ENCODE measurements at regions not wholly inside any gene's neighbourhood (a gene's known extent, or its start where the extent isn't known, plus 50 kb on each side); places are given as distances from the start of the nearest gene placed in this dataset.

- TF ChIP-seq, protein P1, sequence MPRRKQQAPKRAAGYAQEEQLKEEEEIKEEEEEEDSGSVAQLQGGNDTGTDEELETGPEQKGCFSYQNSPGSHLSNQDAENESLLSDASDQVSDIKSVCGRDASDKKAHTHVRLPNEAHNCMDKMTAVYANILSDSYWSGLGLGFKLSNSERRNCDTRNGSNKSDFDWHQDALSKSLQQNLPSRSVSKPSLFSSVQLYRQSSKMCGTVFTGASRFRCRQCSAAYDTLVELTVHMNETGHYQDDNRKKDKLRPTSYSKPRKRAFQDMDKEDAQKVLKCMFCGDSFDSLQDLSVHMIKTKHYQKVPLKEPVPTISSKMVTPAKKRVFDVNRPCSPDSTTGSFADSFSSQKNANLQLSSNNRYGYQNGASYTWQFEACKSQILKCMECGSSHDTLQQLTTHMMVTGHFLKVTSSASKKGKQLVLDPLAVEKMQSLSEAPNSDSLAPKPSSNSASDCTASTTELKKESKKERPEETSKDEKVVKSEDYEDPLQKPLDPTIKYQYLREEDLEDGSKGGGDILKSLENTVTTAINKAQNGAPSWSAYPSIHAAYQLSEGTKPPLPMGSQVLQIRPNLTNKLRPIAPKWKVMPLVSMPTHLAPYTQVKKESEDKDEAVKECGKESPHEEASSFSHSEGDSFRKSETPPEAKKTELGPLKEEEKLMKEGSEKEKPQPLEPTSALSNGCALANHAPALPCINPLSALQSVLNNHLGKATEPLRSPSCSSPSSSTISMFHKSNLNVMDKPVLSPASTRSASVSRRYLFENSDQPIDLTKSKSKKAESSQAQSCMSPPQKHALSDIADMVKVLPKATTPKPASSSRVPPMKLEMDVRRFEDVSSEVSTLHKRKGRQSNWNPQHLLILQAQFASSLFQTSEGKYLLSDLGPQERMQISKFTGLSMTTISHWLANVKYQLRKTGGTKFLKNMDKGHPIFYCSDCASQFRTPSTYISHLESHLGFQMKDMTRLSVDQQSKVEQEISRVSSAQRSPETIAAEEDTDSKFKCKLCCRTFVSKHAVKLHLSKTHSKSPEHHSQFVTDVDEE (CRISPR knock-in tag; IDR thresholded peaks at IDR 0.05) = no peak
- no peak for TF ChIP-seq CSDC2 (CRISPR knock-in tag; IDR thresholded peaks at IDR 0.05)
- no peak for TF ChIP-seq TOX (CRISPR knock-in tag; IDR thresholded peaks at IDR 0.05; ENCODE audit: borderline replicate concordance)
- TF ChIP-seq GLIS3 (CRISPR knock-in tag; IDR thresholded peaks at IDR 0.05) = no peak
- TF ChIP-seq, protein P2, sequence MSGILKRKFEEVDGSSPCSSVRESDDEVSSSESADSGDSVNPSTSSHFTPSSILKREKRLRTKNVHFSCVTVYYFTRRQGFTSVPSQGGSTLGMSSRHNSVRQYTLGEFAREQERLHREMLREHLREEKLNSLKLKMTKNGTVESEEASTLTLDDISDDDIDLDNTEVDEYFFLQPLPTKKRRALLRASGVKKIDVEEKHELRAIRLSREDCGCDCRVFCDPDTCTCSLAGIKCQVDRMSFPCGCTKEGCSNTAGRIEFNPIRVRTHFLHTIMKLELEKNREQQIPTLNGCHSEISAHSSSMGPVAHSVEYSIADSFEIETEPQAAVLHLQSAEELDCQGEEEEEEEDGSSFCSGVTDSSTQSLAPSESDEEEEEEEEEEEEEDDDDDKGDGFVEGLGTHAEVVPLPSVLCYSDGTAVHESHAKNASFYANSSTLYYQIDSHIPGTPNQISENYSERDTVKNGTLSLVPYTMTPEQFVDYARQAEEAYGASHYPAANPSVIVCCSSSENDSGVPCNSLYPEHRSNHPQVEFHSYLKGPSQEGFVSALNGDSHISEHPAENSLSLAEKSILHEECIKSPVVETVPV (CRISPR knock-in tag; IDR thresholded peaks at IDR 0.05) = no peak
- no peak for TF ChIP-seq ESRRG (CRISPR knock-in tag; IDR thresholded peaks at IDR 0.05)
- no peak for TF ChIP-seq OSR1 (CRISPR knock-in tag; IDR thresholded peaks at IDR 0.05)
Observed at GRCh38 chr1:29629814-29630516, 393.6 kb downstream of the PTPRU start (continued).

DNA sequence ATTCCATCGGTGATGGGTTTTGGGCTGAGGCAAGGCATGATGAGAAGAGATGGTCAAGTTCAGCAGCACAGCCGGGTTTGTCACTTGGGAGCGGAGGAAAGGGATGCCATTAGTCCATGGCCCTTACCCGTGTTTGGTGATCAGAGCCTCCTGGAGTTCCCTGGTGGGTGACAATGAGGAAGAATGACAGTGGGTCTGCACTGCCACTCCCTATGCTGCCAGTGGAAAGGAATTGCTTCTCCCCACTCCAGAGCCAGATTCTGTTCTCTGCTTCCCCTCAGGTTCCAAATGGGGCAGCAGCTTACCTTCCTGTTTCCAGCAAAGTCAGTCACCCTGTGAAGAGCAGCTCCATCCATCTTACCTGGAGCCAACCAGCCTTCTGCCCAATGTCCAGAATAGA is 393.1 kb downstream of the PTPRU start:
- TF ChIP-seq ZNF70 (CRISPR knock-in tag; IDR thresholded peaks at IDR 0.05) (no peak), PPARA (CRISPR knock-in tag; IDR thresholded peaks at IDR 0.05; ENCODE audit: borderline replicate concordance) (no peak), TCF4 (CRISPR knock-in tag; IDR thresholded peaks at IDR 0.05; ENCODE audit: borderline replicate concordance) (no peak), CSDC2 (CRISPR knock-in tag; IDR thresholded peaks at IDR 0.05) (no peak), CREB5 (CRISPR knock-in tag; IDR thresholded peaks at IDR 0.05; ENCODE audit: low read depth) (no peak), SNAI2 (CRISPR knock-in tag; IDR thresholded peaks at IDR 0.05) (no peak), ZFP3 (CRISPR knock-in tag; IDR thresholded peaks at IDR 0.05) (no peak), ISL1 (CRISPR knock-in tag; IDR thresholded peaks at IDR 0.05) (no peak), GLIS3 (CRISPR knock-in tag; IDR thresholded peaks at IDR 0.05) (no peak), ZFP30 (CRISPR knock-in tag; IDR thresholded peaks at IDR 0.05) (no peak), TOX (CRISPR knock-in tag; IDR thresholded peaks at IDR 0.05; ENCODE audit: borderline replicate concordance) (no peak), ESRRG (CRISPR knock-in tag; IDR thresholded peaks at IDR 0.05) (no peak)
- TF ChIP-seq, protein P2 (CRISPR knock-in tag; IDR thresholded peaks at IDR 0.05) = no peak
- ATAC-seq = no peak

DNA sequence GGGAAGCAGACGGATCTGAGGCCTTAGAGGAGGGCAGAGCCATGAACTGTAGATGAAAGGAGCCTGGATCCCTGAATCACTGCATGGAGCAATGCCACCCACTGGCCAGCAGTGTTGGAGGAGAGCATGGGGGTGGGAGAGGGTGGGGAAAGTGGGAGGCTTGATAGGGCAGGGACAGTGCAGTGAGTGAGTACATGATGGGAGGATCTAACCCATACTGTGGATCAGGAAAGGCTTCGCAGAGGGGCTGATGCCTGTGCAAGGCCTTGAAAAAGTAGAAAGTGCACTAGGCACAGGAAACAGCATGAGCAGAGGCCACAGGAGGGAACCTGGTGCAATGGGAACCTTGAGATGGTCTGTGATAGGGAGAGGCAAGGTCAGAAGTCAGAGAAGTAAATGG is 391.9 kb downstream of the PTPRU start:
- ATAC-seq = no peak
- TF ChIP-seq ZNF70 (CRISPR knock-in tag; IDR thresholded peaks at IDR 0.05) (no peak), PATZ1 (CRISPR knock-in tag; IDR thresholded peaks at IDR 0.05; ENCODE audit: borderline replicate concordance) (no peak), CSDC2 (CRISPR knock-in tag; IDR thresholded peaks at IDR 0.05) (no peak), POU6F1 (CRISPR knock-in tag; IDR thresholded peaks at IDR 0.05; ENCODE audit: borderline replicate concordance, low read depth) (no peak), PPARA (CRISPR knock-in tag; IDR thresholded peaks at IDR 0.05; ENCODE audit: borderline replicate concordance) (no peak), ZNF565 (CRISPR knock-in tag; conservative IDR thresholded peaks at IDR 0.05; ENCODE audit: low read depth) (no peak), GLIS3 (CRISPR knock-in tag; IDR thresholded peaks at IDR 0.05) (no peak), ZFP3 (CRISPR knock-in tag; IDR thresholded peaks at IDR 0.05) (no peak), ZNF8 (CRISPR knock-in tag; IDR thresholded peaks at IDR 0.05) (no peak), RARB (CRISPR knock-in tag; IDR thresholded peaks at IDR 0.05) (no peak), TCF4 (CRISPR knock-in tag; IDR thresholded peaks at IDR 0.05; ENCODE audit: borderline replicate concordance) (no peak), ARNTL (CRISPR knock-in tag; IDR thresholded peaks at IDR 0.05; ENCODE audit: borderline replicate concordance, low read depth) (no peak), ESRRG (CRISPR knock-in tag; IDR thresholded peaks at IDR 0.05) (no peak), ZFP30 (CRISPR knock-in tag; IDR thresholded peaks at IDR 0.05) (no peak)
- TF ChIP-seq, protein P1 (CRISPR knock-in tag; IDR thresholded peaks at IDR 0.05) = no peak
